Heart right ventricle (tissue), 16 donors: ENCODE measurements at regions not wholly inside any gene's neighbourhood (a gene's known extent, or its start where the extent isn't known, plus 50 kb on each side); places are given as distances from the start of the nearest gene placed in this dataset.

Experiments used
- ATAC-seq, 8 donors: fragments of 200-7000 bp; cut with Tn5 transposase; one replicate each; pipeline ENCODE4 v1.9.1; 2020; ENCODE audit warnings: mild to moderate bottlenecking in 8 of 8, moderate library complexity in 8 of 8, moderate number of reproducible peaks in 1 of 8
- DNase-seq, 2 donors: peaks; one replicate each; pipeline ENCODE4 v3.0.0-alpha.2; 2020
- H3K27ac ChIP-seq, 10 donors: fragments of 200-600 bp; sonication (generic) in 2 of 10; one replicate each; pipeline versions ENCODE4 v1.5.0 to v1.8.0; 2020 to 2022; ENCODE audit warnings: mild to moderate bottlenecking in 3 of 10
- H3K27me3 ChIP-seq, 7 donors: fragments of 200-600 bp; one replicate each; pipeline ENCODE4 v1.8.0; 2021 to 2022; ENCODE audit warnings: mild to moderate bottlenecking in 2 of 7
- H3K36me3 ChIP-seq, 9 donors: fragments of 200-600 bp; sonication (generic) in 1 of 9; one replicate each; pipeline versions ENCODE4 v1.5.0 to v1.8.0; 2020 to 2022; ENCODE audit warnings: mild to moderate bottlenecking in 2 of 9
- H3K4me1 ChIP-seq, 9 donors: fragments of 200-600 bp; sonication (generic) in 1 of 9; one replicate each; pipeline versions ENCODE4 v1.5.0 to v1.8.0; 2020 to 2022; ENCODE audit warnings: mild to moderate bottlenecking in 4 of 9
- H3K4me3 ChIP-seq, 10 donors: fragments of 200-600 bp; sonication (generic) in 2 of 10; one replicate each; pipeline versions ENCODE4 v1.5.0 to v1.8.0; 2020 to 2022; ENCODE audit warnings: mild to moderate bottlenecking in 7 of 10, moderate library complexity in 2 of 10
- H3K9me3 ChIP-seq, 11 donors: fragments of 200-600 bp in 10 of 11; sonication (generic) in 2 of 11; one replicate each; pipeline versions ENCODE4 v1.5.0 to v1.8.0; 2013 to 2022; ENCODE audit warnings: mild to moderate bottlenecking in 2 of 11, control low read depth in 1 of 11, moderate library complexity in 1 of 11
- WGBS, 2 donors: extraction: QIAGEN DNeasy Blood & Tissue Kit; methylation state at CpG; one replicate each; pipeline ENCODE4 v1.1.7; 2013; ENCODE audit warnings: inconsistent platforms in 1 of 2; 5-methylcytosine and 5-hydroxymethylcytosine counted together
- intact Hi-C, 10 donors: fragments of 100-400 bp; cut with DNase I; formaldehyde crosslinking; loops; one replicate each; pipeline versions ENCODE4 v1.11.1 to v1.14.2; 2022
- TF ChIP-seq, protein P1 (sequence below), 9 donors: fragments of 200-600 bp; sonication (generic) in 2 of 9; IDR thresholded peaks; one replicate each; pipeline versions ENCODE4 v1.5.0 to v1.8.0; 2021 to 2022; ENCODE audit warnings: antibody characterized with exemption in 9 of 9, mild to moderate bottlenecking in 5 of 9, moderate library complexity in 1 of 9
- donor health status: Arrhythmogenic right ventricular cardiomyopathy.
- donor health status: ischemic (EF 13 %, LVEDD 7.1; RV severe dilation, severe dysfunction).
- donor health status: healthy with polysubstance abuse.
- donor health status: DM: no; HTN: yes; CAD: no.
- donor health status: DM: no; HTN: no; CAD: no.
- donor health status: ischemic (EF 25% LVEDD 6.9; RV normal size, moderate dysfunction).
- donor health status: ischemic (EF 25% LVEDD 5.7; RV mildly dilated, moderate dysfunction).
- donor health status: healthy.
- donor health status: DM: yes; HTN: yes; CAD: no.
- donor health status: Ischemic cardiomyopathy.
- donor health status: ischemic (EF 35%, LVEDD 5.7; RV mildly dilated, moderate dysfunction).
- donor health status: nonischemic (EF 11% LVEDD 7.7; RV severe dilation, severe dysfunction).
- donor health status: DM: yes; HTN: yes; CAD: no.
- donor health status: PGD.
- donor health status: ischemic (EF 29% LVEDD 5.4; RV normal size, mild dysfunction).
- donor health status: nonischemic (EF 23%, LVEDD 6.1; RV moderate dilation, normal function).

DNA sequence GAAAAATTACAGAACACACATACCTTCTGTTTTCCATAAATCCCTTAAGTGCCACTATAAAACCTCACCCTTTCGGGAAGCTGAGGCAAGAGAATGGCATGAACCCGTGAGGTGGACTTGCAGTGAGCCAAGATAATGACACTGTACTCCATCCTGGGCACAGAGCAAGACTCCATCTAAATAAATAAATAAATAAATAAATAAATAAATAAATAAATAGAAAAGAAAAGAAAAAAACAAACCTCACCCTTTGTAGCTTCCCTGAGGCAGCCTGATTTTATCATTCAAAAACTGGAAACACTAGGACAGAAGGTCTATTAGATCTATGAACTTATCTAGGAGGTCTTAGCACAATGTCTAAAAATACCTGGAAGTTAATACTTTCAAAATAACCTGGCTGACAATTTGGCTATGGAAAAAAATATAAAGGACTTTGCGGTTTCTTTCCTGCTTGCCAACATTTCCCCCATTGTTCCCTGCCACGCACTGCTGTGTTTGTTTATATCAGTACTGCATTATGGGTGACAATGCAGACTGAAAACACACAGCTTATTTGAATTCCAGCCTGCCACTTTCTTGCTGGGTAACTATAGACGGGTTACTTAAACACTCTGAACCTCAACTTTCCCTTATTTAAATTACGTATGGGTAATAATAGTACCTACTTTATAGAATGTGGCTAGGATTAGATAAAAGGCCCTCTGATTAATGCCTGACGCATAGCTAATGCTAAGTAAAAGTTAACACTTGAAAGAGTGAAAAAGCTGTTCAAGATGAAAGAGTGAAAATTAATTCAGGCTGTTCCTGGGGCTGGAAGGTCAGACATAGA is 313.0 kb downstream of the RDH14 start:
- H3K4me3 ChIP-seq = no peak overlapping the region
- WGBS, 2 donors = 68 to 71% methylated on average over 7 of the region's 7 CpGs
- no peaks in the 10 kb centered on the region for H3K9me3 ChIP-seq
- ATAC-seq (no peak), DNase-seq (no peak)
- no peak overlapping the region for H3K27ac ChIP-seq
- TF ChIP-seq, protein P1, sequence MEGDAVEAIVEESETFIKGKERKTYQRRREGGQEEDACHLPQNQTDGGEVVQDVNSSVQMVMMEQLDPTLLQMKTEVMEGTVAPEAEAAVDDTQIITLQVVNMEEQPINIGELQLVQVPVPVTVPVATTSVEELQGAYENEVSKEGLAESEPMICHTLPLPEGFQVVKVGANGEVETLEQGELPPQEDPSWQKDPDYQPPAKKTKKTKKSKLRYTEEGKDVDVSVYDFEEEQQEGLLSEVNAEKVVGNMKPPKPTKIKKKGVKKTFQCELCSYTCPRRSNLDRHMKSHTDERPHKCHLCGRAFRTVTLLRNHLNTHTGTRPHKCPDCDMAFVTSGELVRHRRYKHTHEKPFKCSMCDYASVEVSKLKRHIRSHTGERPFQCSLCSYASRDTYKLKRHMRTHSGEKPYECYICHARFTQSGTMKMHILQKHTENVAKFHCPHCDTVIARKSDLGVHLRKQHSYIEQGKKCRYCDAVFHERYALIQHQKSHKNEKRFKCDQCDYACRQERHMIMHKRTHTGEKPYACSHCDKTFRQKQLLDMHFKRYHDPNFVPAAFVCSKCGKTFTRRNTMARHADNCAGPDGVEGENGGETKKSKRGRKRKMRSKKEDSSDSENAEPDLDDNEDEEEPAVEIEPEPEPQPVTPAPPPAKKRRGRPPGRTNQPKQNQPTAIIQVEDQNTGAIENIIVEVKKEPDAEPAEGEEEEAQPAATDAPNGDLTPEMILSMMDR (IDR thresholded peaks at IDR 0.05) = no peak
- no peaks in the 10 kb centered on the region for H3K27me3 ChIP-seq
- intact Hi-C loops = no loop called here
- no peaks in the 10 kb centered on the region for H3K36me3 ChIP-seq
- peaks cover 0 to 12% (median 0%) of the 10 kb centered on the region in 9 donors for H3K4me1 ChIP-seq

DNA sequence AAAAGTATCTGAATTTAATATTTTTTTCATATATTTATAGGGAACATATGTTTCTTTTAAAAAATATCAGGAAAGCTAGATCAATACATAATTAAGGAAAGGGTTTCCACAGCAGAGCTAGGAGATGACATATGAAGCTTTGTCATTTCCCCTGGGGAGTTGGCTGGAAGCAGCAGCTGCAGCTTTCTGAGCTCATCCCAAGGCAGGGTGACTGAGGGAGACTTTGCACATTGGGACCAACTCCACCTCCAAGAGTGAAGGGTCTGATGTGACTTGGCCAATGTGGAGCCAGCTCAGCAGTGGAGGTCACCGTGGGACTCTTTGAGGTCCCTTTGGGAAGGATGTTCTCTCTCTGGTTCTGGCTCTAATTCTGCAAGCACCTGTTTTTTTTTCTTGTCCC is 315.1 kb downstream of the RDH14 start:
- Histone ChIP-seq H3K4me1 (peaks cover 0 to 12% (median 0%) of the 10 kb centered on the region in 9 donors), H3K27ac (no peak overlapping the region), H3K4me3 (no peak overlapping the region), H3K9me3 (no peaks in the 10 kb centered on the region), H3K36me3 (no peaks in the 10 kb centered on the region), H3K27me3 (no peaks in the 10 kb centered on the region)
- WGBS, 2 donors = 83 to 93% methylated on average over 1 of the region's 1 CpG
- ATAC-seq = no peak
- TF ChIP-seq, protein P1 (IDR thresholded peaks at IDR 0.05) = no peak
- intact Hi-C loops = no loop called here
- DNase-seq = peak in 1 of 2 donors; percentile 3

DNA sequence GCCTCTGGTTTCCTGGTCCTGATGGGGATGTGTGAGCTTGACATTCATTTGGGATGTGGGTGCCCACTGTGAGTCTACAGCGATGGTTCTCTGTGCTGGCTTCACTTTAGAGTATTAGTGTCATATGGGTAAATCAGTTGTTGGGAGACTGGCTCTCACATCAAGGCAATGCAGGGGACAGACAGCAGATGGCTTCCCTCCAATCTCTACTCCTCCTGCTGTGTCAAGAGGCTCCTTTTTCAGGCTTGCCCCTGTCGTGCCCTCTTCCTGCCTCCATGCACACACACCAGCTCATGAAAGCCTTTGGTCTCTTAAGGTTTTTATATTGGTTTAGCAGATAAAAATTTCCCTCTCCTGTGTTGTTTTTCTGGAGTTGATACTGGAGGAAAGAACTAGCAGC is 315.6 kb downstream of the RDH14 start:
- Histone ChIP-seq H3K27me3 (no peaks in the 10 kb centered on the region), H3K36me3 (no peaks in the 10 kb centered on the region), H3K4me3 (no peak overlapping the region), H3K9me3 (no peaks in the 10 kb centered on the region), H3K4me1 (peaks cover 0 to 12% (median 0%) of the 10 kb centered on the region in 9 donors), H3K27ac (no peak overlapping the region)
- 43 to 44% methylated on average over 2 of the region's 2 CpGs for WGBS, 2 donors
- intact Hi-C loops = no loop called here
- no peak for DNase-seq
- TF ChIP-seq, protein P1 (IDR thresholded peaks at IDR 0.05) = no peak
- no peak for ATAC-seq

DNA sequence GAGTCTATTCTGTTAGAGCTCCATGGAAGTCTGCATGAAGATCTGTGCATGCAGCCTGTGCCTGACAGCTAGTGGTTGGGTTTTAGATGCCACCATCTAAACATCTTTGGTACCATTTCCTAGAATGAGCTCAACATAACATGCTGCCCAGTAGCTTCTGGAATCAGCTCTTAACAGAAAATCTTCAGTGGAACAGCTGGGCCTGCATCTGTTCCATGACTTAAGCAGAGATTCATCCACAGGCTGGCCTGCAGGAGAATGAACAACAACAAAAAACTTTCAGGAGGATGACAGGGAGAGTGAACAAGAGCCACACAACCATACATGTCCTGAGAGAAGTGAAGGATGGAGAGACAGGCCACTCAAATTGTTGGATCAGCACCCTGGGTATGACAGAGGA is 316.6 kb downstream of the RDH14 start:
- no peak overlapping the region for H3K27ac ChIP-seq
- ATAC-seq (no peak), DNase-seq (no peak)
- H3K27me3 ChIP-seq = no peaks in the 10 kb centered on the region
- intact Hi-C loops = no loop called here
- TF ChIP-seq, protein P1 (IDR thresholded peaks at IDR 0.05) = no peak
- peaks cover 0 to 12% (median 0%) of the 10 kb centered on the region in 9 donors for H3K4me1 ChIP-seq
- H3K4me3 ChIP-seq = no peak overlapping the region
- H3K9me3 ChIP-seq = no peaks in the 10 kb centered on the region
- H3K36me3 ChIP-seq = no peaks in the 10 kb centered on the region
